NCI-H2196 treated with DMSO at 0.1 percent for 48 hours (cell line): ENCODE measurements at regions not wholly inside any gene's neighbourhood (a gene's known extent, or its start where the extent isn't known, plus 50 kb on each side); places are given as distances from the start of the nearest gene placed in this dataset.

Experiments
- DNase-seq: peaks from one replicate; lab custom pipeline; 2025; ENCODE audit not compliant: unreplicated experiment; lab: John Stamatoyannopoulos, UW

DNA sequence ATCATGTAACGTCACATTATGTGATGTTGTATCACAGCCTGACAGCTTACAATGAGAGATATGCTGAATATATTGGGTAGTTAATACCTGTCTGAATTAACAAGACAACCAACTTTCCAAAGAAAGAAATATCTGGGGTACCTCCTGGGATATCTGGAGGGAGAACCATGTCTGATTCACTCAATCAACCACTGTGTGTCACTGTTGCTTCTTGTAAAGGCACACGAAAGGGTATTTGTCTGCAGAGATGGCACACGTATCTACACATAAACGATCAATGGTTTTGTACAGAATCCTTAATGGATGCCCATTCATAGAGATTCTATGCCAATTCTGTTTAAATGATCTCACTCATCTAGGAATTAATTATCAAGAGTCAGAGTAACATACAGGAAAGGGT is 252.1 kb upstream of the TMCO5A start:
- no peak for DNase-seq

DNA sequence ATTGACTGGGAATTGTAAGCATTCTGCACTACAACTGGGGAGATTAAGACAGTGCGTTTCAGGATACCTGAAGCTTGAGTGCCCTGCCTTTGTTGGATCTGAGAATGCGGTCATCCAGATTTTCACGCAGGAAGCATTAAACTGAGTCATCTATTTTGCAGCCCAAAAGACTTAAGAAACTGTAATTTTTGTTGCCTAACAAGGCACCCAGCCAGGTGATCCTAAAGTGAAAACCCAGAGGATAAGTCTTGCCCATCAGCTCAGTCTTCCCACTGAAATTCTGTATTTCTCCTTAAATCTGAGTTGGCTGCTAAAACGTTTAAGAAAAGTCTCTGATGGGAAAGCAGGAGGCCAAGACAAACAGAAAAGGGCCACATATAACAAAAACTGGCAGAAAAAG is 242.5 kb upstream of the TMCO5A start:
- no peak for DNase-seq

DNA sequence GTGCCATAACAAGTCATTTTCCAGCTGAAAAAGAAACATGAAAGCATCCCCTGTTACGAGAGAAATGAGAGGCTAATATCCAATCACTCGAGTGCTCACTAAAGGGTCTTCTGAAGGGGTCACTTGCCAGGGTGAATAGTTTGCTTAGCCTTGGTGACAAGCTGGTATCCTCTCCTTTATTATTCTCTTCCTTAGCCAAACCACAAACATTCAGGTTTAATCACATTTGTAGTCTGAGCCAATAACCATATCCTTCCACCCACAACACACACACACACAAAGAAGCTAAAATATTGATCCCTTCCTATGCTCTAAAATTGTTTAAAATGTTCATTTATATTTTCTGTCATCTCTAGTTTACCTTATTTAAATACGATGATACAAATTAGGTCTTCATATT is 240.5 kb upstream of the TMCO5A start:
- DNase-seq, result no peak

DNA sequence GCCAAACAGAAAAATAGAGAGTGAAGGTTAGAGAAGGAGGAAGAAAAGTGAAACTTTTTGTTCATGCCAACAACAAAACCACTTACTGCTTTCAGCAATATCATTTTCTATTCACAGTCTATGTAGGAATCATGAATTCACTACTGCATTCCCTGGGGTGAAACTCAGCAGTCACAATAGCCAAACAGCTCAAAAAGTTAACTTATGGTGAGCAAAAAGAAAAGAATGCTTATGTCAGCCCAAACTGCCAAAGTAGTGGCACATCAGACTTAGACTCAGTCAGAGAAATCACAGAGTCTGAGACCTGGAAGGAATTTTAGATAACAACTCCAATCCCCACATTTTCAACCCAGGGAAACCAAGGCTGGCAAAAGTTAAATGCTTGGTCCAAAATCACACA is 238.7 kb upstream of the TMCO5A start:
- no peak for DNase-seq

DNA sequence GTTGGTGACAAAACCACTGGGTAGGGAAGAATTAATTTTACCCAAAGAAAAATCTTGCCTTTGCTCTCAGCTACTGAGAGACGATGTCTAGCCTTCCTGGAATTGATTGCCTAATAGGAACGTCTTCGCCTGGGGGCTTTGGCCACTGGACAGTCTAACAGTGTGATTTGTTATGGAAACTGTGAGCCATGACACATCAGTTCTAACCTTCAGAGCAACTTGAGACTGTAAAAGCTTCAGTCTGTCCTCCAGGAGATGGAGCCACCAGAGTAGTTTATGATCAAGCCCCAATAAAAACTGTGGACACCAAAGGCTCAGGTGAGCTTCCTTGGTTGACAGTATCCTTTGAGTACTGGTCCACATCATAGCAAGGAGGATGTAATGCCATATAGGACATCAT is 235.8 kb upstream of the TMCO5A start:
- no peak for DNase-seq

DNA sequence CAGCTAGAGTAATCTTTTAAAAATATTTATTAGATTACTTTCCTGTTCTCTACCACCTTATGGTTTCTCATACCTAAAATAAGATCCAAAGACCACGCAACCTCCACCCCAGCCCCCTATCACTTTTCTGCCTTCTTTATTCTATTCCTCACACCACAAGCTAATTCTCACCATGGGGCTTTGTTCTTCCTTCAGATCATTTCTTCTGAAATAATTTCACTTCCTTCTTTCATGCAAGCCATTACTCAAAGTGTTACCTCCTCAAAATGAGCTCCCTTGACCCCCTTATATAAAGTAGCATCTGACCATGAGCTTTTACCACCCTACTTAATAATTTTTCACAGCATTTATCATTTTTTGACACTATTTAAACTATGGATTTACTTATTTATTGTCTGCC is 233.2 kb upstream of the TMCO5A start:
- no peak for DNase-seq

DNA sequence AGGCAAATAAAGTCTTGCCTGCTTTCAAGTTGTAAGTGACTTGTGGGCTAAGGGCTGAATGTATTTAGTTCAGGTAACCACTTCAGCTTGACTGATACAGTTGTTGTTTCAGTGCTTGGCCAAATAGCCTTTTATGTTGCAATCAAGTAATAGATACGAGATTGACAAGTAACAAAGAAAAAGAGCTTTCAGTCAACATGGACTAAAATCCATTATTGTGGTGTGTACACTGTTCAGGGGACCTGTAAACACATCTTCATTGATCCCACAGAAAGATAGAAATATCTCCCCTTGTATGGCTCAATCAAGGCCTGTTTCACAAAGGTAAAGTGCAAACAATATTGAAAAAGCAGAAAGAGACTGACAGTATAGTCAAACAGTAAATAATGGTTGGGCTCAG is 224.8 kb upstream of the TMCO5A start:
- DNase-seq, result no peak

DNA sequence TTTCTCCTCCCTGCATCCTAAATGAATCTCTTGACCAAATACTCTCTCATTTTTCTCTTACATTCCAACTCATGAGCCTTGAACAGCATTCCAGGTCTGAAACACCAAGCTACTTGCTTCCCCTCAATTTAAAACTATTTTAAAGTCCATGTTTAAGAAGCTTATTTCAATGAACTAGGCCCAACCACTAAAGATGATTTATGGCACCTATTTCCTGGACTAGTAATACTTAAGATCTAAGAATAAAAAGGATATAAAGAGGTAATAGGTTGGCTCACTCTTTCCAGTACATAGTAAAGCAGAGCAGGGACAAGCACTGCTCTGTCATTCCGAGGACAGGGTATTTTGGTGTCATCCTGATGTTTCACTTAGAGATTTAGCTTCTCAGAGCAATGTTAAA is 219.3 kb upstream of the TMCO5A start:
- DNase-seq, result no peak

DNA sequence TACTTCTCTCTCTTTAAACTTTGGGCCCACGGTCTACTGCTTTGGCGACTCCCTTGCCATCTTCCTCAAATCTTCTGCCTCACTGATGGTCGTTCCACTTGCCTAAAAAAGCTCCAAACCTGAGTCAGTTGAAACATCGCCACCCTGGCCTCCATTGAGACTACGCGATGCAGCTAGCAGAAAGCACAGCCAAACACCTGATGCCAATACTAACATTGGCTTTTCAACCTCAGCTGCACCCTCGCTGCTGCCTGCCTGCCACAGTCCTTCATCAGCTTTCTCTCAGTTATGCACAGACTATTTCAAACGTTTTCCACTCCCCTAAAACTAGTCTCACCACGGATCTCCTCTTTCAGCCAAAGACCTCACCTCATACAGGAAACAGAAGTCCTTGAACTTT is 214.2 kb upstream of the TMCO5A start:
- DNase-seq, result no peak

DNA sequence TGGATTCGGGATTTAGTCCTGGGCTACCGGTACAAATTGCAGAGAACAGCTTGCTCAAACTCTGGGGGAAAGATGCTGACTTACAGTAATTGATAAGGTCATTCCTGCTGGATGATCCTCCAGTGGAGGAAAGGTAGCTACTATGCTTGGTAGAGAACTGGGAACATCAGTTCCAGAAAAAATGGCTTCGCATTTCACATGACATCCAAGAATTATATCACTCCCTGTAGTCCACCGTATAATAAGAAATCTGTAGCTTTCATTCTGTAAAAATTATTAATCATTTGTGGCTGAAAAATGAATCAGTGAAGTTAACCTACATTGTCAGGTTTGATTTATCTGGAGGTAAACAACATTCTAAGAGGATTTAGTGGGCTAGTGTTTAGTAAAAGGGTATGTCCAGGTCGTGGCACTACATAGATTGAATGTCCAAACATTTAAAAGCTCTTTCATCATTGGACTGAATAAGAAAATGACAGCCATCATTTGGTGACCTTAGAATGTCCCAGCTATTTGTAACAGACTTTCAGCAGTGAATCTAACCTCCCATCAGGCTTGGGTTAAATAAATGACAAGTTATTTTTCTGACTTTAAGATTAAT is 203.2 kb upstream of the TMCO5A start:
- DNase-seq, result no peak

DNA sequence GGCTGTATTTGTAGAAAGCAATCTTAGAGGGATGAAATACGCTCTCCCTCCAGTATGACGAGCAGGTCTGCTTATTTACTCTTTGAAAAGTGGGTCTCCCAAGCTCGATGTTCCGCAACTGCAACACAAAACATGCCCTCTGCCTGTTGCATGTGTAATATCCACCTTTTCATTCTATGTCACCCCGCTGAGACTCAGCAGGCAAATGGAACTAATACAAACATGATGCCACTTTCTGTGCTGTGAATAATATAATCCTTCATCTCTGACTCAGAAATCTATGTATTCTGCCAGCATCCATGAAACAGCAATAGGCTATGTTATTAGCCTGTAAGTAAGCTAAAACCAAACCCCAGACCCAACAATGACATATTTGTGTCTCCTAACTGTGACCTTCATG is 200.8 kb upstream of the TMCO5A start:
- DNase-seq, result no peak

DNA sequence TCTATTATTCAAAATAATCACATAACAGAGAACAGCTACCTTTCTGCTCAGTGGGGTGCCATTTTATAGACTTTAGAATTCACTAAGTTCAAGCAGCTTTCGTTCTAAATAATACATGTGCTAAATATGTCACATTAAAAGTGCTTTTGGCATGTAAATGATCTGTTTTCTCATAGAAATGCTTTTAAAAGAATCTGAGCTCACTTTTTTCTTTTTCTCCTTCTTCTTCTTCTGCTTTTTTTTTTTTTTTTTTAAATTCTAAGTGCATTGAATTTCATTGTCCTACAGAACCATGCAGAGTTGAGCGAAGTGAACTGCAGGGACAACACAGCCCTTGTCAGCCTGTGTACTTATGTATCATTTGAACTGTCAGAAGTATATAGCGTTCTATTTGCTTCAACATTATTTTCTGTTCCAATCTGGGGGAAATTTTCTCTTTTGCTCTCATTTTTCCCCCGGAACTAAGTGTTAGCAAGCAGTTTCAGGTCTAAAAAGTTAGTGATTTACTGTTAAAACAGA is 193.8 kb upstream of the TMCO5A start:
- DNase-seq, result no peak

DNA sequence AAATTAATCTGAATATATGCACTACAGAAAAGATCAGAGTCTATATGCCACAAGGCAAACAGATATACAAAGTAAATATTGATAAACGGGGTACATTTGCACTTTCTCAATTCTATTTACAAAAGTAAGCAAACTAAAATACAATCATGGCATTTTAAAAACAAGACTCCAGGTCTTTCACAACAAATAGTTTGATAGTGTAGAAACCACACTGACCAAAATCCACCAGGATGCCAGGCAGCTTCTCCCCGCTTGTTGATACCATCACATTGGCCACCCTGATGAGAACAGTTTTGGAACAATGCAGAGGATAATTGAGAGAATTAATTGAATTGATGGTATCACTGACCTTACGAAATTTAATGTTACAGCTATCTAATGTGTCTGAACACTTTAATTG is 190.6 kb upstream of the TMCO5A start:
- no peak for DNase-seq

DNA sequence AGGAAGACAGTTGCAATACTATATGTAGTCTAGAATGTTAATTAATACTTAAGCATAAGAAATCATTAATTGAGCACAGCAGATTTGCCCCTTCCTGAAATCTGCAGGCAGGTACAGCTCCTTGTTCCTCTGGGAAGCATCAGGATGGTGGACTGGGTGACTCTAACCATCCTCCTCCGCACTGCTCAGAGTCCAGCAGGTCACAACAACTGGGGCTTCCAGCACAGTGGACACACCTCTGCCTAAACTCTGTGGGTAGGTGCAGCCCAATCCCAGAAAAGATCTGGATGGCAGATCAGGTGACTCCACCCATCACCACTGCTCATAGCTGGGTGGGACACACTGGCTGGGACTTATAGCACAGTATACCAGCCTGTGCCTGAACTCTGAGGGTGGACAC is 189.9 kb upstream of the TMCO5A start:
- no peak for DNase-seq

DNA sequence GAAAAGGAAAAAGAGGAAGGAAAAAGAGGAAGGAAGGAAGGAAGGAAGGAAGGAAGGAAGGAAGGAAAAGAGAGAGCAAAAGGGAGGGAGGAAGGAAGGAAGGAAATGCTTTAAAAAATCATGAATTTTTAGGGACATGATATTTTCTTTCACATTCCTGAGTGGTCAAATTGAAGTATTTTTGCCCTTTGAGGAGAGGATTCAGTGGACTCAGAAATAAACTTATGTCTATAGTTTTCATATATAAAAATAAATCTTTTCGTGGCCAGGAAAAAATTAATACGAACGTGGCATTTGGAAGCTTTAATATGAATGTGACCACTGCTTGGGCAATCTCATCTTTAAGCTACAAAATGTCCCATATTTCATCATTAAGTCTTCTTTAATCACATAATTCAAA is 183.0 kb upstream of the TMCO5A start:
- no peak for DNase-seq

DNA sequence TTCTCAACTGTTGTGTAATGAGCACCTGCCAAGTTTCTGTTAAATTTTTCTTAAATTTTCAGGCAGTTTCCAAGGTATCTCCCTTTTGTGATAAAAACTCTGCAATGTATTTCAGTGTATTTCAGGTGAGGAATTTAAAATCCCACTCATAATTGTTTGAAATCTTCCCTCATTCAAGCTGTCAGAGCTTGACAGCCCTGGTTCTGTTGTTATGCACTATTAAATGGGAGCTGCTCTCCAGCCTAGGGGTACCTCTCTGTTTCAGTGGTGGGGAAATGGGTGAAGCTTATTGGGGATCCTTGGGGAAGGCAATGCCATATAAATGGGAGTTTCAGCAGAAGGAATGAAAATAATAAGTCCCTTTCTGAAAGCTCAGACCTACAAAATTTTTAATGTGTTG is 178.0 kb upstream of the TMCO5A start:
- DNase-seq, result no peak

DNA sequence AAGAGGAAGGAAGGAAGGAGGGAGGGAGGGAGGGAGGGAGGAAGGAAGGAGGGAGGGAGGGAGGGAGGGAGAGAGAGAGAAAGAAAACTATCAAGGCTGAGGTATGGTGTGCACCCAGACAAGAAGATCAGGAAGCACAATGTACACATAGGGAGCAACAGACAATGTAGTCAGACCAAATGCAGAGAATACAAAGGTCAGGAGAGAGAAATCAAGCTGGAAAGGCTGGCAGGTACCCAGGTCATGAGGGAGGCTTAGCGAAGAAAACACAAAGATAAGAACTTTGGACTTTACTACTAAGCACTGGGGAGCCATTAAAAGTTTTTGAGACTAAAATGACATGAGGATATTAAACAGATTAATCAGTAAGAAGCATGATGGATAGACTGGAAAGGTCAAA is 176.0 kb upstream of the TMCO5A start:
- DNase-seq, result no peak

DNA sequence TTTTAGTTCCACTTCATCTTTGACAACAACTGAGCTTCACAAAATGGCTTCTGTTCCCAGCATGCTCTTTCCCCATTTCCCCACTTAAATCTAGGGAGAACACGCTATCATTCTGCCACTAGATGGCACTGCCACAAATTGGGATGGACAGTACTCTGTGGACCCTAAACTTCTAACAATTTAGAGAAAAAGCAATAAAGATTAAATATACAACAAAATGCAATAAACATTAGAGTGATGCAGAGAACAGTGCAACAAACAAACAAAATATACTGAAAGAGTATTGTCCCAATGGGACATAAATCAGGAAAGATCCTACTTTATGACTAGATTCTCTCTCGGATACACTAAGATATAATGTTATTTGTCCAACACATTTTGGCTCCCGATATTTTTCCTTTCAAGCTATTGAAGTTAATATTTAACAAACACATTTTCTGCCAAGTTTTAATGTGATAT is 169.7 kb upstream of the TMCO5A start:
- DNase-seq, result no peak

DNA sequence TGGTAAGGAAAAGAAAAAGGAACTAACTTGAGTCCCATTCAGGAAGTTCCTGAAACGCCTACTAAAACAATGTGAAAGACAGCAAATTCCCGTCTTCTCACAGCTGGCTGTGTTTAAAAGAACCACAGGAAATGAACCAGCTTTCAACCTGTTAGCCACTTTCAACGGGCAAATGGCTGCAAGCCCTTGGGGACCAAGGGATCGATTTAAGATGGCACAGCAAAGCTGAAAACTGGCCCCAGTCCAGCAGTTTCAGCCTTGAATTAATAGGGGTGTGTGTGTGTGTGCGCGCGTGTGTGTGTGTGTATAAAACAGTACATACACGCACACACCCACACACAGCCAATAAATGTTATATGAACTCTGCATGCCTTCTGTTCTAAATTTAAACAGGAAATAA is 168.7 kb upstream of the TMCO5A start:
- no peak for DNase-seq

DNA sequence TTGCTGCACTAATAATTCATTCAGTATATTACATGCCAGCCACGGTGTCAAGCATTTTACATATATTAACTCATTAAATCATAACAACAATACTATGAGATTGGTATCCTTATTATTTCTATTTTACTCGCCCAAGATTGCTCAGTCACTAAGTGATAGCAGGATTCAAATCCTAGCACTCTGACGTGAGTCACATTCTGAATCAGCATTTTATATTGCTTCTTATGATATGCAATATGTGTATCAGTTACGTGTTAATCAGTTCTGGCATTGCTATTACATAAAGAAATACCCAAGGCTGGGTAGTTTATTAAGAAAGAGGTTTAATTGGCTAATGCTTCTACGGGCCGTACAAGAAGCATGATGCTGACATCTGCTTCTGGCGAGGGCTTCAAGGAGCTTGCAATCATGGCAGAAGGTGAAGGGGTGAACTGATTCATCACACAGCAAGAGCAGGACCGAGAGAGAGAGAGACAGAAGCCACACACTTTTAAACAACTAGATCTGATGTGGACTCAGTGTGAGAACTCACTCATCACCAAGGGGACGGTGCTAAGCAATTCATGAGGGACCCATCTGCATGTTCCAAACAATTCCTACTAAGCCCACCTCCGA is 166.5 kb upstream of the TMCO5A start:
- DNase-seq, result no peak

DNA sequence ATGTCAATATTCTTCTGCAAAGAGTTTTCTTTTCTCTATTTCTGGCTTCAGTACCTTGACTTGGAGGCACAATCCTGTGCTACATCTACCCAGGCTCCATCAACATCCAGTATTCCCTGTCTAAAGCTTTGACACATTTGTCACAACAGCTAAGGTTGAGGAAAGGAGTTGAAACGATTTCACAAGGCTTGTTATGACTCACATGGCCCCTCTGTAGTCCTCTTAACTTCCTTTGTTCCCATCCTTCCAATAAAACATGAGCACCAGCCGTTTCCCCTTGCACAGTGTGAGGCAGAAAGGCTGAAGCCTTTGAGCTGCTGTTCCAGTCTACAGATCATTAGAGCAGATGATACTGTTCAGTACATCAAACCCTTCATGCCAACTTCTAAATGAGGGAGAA is 163.0 kb upstream of the TMCO5A start:
- no peak for DNase-seq

DNA sequence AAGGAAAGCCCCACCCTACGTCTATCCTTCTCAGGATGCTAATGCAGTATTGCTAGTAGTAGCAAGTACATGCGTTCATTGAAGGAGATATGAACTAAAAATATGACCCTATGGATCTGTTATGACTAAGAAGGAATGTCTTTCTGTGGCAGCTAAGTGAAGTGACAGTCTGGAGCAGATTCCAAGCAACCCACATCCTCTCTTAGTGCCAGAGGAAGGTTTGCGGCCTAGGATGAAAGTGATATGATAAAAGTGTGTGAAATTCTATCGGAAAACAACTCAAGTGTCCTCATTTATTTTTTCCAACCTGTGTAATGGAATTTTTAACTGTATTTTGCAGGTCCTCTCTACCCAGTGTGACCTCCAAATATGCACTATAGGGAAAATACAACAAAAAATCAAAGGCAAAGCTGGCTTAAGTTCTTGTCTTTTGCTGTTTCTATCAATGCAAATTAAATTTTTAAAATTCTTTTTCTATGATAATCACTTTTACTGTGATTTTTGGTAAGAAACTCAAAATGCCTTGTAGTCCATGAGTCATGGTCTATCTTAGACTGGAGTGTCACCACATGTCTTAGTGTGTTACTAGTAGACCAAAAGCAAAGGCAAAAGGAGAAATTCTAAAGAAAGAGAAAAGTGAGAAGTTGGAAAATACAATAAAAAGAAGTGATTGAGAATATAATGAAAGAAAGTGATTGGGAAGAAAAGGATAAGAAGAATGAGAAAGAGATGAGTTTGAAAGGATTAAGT is 161.2 kb upstream of the TMCO5A start:
- no peak for DNase-seq
